Renal cortical epithelial cell (primary cell): ENCODE measurements at regions not wholly inside any gene's neighbourhood (a gene's known extent, or its start where the extent isn't known, plus 50 kb on each side); places are given as distances from the start of the nearest gene placed in this dataset.

Experiments used
- DNase-seq: peaks from one replicate; pipeline ENCODE4 v3.0.0-alpha.2; 2011; ENCODE audit warnings: low read depth

DNA sequence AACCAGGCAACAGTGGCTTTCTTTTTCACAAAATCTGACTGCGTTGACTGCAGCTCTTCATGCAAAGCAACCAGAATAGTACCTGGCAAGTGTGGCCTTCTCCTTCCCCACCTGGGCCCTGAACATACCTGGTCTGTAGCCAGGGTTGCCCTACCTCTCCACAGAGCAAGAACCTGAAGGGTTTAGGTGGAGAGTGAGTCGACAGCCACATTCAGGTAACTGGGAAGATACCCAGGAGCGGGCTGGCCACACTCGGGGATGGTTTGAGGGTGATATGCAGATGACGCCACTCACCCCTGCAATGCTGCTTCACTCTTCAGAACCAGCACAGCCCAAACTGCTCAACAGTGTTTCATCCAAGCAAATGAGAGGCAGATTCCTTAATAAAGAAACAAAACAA lies 117.3 kb downstream of the TTC32 start:
- no peak for DNase-seq

DNA sequence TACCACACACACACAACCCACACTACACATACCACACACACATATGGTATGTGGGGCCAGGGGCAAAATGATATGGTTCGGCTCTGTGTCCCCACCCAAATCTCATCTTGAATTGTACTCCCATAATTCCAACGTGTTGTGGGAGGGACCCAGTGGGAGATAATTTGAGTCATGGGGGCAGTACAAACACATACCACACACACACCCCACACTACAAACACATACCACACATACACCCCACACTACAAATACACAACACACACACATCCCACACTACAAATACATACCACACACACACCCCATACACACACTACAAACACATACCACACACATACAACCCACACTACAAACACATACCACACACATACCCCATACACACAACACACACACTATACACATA lies 117.8 kb downstream of the TTC32 start:
- DNase-seq: no peak

DNA sequence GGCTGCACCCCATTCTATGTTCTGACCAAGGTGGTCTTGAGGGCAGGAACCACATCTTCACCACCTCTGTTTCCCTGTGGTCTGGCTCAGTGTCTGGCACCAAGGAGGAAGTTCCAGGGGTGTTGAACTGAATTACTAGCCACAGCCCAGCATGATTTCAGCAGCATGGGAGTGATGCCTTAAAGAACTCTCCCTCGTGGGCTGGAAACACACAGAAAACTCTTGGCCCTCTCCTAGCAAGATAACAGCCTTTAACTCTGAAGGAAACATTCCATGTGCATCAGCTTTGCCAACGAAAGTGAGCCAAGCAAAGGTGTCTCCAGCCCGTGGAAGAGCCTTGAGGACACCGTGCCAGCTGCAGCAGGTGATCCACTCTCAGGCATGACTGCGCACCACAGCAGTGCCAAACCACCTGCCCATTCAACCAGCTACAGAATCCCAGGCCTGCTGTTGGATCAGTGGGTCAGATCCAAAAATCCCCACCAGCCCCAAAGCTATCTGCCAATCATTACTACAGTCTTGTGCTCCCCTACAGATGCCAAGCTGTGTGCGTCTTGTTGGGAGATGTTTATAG lies 124.8 kb downstream of the TTC32 start:
- no peak for DNase-seq

DNA sequence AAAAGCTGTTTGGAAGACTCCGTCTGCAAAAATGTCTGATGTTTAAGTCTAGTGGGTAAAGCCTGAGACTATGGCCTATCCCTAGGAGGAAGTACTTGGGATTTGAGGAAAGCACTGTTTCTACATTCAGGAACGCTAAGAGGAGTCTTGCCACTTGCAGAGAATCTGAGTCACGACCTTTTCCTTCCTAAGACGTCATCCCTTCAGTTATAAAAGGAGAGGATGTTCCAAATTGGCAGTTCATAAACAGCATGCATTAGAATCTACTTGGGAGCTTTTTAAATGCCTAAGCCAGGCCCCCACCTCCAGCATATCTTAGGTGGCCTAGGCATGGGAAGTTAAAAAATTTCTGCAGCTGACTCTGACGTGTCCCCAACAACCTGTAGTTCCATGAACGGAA lies 125.9 kb downstream of the TTC32 start:
- no peak for DNase-seq

DNA sequence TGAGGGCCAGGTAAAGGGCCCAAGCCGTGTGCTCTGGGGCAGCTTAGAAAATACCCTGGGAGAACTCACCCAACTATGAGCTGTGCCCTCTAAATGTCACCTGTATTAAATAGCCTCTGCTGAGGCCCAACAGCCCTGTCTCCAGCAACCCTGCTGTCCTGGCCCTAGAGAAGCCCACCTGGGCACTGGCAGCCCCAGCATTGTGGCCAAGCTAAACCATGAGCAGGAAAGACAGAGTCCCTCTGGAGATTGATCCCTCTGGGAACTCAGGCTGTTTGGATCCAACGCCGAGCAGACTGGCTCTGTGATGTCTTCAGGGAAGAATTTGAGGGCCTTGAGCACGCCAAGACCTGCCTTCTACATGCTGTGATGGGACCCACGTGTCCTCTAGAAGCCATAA lies 126.5 kb downstream of the TTC32 start:
- no peak for DNase-seq

DNA sequence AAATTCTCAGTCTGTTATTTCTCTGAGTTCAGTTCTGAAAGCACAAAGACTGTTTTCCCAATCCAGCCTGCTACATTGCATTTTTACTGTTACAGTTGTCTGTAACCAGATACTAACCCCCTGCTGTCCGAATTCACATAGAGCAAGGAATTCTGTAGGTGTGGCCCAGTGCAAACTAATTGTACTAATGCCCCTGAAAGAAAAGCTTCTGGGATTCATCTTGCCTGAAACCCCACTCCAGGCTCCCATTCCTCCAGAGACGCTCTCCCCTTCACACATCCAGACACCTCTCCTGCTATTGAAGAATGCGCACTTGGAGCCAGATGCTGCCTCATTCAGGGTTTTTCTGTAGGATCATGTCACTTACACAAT lies 127.0 kb downstream of the TTC32 start:
- DNase-seq: no peak

DNA sequence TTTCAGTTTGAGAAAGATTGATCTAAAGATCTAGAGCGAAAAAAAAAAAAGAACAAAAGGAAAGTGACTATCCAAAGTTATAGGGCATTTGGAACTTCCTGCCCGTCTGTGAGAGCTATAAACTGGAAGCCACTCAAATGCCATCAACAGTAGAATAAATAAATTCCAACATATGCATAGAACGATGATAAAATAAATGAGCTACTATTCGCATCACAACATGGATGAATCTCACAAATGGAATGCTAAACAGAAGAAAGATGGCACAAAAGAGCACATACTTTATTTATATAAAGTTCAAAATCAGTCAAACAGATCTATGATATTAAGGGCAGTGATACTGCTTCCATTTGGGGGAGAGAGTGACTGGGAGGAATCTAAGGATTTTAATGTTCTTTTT lies 128.8 kb downstream of the TTC32 start:
- DNase-seq: no peak

DNA sequence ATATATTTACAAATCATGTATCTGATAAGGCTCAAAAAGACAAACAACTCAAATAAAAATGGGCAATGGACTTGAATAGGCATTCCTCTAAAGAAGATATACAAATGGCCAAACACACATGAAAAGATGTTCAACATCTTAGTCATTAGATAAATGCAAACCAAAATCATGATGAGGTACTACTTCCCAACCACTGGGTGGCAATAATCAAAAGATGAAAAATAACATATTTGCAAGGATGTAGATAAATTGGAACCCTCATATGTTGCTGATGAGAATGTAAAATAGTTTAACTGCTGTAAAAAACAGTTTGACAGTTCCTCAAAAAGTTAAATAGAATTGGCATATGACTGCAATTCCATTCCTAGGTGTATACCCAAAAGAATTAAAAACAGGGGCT lies 132.3 kb downstream of the TTC32 start:
- peak; percentile 31 for DNase-seq

DNA sequence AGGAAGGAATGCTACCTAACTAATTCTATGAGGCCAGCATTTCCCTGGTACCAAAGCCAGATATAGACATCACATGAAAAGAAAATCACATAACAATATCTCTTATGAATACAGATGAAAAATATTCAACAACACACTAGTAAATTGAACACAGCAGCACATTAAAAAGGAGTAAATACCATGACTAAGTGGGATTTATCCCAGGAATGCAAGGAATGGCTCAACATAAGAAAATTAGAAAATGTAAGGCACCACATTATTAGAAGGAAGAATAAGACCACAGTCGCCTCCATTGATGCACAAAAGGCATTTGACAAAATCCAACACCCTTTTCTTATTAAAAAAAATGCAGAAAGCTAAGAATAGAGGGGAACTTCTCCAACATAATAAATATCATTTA lies 133.9 kb downstream of the TTC32 start:
- no peak for DNase-seq

DNA sequence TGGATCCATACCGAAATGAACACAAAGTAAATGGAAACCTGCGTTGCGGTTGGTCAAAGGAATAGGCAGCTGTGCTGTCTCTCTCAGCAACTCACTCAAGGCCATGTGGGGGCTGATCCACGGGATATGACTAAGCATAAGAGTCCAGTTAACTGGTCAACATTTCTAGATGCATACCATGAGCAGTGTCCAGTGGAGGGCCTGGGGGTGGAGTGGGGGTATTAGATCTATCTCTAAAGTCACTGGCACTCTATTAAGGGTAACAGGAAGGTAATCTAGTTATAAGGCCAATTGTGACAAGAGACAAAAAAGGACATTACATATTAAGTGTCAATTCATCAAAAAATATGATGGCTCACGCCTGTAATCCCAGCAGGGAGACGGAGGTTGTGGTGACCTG lies 136.8 kb downstream of the TTC32 start:
- DNase-seq: no peak

DNA sequence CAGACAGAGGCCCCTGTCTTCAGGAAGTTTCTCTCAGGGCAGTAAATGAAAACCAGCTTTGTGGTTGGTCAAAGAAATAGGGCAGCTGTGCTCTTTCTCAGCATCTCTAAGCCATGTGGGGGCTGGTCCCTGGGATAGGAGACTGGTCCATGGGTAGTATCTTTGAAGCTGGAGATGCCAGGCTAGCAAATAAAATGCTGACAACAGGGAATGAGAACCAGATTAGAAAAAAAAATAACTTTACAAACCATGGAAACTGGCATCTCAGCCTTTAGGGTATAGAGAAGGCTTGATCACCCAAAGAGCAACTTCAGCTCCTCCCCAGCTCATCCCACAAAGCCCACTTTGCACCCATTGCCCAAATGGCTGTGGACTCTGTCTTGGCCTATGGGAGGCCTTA lies 138.1 kb downstream of the TTC32 start:
- no peak for DNase-seq

DNA sequence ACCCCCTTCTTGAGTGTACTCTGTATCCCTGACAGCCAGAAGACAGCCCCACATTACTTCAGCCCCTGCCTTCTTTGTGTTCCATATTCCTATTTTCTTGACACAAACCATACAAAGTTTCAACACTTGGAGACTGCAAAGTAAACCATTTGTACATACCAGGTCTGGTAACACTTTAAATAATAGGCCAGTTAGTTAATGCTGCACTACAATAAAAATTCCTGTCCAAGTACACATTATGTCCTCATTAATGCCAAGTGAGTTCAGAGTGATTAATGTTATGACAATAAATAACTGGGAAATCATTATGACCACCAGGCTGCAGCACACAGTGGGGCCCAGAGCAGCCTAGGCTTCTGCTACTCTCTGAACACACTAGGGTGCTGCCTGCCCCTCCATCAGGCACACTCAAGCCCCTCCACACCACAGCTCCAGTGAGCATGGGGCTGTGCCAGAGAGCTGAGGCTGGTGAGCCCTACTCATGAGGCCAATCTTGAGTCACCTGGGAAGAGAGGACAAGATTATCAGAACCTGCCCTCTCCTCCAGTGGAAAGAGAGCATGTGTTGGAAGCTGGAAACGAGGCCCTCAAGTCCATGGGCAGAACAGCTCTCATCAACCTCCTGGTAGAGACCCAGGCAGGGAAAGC lies 138.7 kb downstream of the TTC32 start:
- DNase-seq: peak; percentile 89

DNA sequence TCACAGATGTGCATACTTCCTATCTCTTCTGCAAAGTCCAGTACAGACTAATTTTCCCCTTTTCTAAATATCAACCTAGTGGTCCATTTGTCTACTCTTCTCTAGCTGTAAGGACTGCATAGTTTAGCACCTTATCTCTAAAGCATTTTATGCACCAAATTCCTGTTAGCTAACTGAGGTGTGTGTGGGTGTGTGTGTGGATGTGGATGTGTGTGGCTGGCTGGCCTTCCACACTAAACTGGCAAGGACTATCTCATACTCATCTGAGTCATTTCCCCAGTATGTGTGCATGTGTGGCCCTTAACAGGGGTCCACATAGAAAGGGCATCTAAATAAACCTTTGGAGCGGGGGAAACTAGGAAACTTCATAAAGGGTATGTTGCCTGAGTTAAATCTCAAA lies 139.6 kb downstream of the TTC32 start:
- peak; percentile 23 for DNase-seq

DNA sequence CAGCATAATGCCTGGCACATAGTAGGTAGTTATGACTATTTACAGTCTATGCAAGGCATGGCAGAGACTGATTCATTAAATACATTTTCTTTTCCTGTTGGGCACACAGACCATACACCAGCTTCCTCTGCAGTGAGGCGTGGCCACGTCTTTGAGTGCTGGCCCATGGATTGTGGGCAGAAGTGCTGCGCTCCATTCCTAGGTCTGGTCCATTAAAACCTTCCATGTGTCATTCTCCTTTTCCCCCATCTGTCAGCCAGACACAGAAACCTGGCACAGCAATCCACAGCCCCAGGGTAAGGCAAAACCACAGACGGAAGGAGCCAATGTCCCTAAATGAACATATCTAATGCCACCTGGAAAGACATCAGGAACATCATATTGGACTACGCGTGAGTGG lies 141.9 kb downstream of the TTC32 start:
- no peak for DNase-seq

DNA sequence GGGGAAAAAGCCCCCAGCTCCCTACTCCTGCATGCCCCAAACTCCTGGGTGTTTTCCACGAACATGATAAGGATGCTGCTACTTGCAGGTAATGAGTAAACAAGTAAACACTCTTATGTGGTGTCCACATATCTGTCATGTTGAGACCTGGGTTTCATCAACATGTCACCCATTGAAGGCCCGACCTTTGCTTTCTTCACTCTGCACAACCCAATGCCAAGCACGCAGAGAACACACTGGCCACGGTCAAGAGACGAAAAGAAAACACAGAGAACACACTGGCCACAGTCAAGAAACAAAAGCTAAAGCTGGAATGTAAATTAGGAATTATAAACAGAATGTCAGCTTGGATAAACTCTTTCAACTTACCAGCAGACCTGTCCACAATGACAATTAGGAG lies 143.1 kb downstream of the TTC32 start:
- DNase-seq: no peak

DNA sequence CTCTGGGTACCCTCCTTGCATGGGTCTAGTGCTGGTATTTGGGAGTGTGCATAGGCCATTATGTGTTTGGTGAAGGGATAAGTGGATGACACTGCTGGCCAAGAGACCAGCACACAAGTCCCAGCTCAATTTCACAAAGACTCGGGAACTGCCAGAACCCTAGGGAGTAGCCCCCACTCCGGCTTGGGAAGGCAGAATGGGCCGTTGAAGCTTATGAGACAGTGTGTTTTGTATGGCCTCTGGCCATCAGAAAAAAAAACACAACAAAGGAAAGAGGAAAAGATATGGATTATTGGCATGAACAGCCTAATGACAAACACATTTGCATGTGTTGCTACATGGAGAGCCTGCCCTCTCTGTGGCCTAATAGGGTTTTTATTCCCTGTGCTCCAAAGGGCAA lies 144.2 kb downstream of the TTC32 start:
- no peak for DNase-seq

DNA sequence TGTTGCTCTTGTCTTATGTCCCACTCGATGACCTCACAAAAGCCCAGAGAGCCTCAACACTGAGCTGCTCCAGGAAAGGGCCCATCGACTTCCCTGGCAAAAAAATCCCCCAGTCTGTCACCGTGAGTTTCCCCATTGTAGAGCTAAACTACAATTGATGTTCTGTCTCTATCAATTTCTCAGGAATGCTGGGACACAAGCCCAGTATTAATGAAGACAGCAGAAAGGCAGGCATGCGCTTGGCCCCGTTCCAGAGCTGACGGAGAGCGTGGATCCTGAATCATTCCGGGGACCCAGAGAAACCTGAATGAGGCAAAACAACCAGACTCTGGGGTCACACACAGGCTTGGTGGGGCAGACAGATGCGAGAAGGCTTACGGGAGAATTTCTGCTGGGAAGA lies 146.9 kb downstream of the TTC32 start:
- DNase-seq: no peak

DNA sequence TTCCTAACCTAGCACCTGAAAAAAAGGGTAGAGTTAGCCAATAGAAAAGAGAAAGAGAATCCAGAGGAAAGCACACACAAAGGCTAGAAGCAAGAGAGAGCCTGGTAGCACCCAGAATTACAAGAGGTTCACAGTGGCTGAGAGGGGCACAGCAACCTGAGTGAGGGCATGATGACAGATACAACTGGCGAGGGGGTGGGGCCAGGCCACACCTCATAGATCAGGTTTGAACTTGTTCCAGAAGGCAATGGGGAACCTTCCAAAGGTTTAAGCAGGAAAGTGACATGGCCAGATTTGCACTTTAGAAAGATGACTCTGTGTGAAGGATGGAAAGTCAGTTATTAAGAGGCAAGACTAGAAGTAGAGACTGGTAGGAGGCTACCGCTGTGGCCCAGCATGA lies 148.0 kb downstream of the TTC32 start:
- DNase-seq: no peak

DNA sequence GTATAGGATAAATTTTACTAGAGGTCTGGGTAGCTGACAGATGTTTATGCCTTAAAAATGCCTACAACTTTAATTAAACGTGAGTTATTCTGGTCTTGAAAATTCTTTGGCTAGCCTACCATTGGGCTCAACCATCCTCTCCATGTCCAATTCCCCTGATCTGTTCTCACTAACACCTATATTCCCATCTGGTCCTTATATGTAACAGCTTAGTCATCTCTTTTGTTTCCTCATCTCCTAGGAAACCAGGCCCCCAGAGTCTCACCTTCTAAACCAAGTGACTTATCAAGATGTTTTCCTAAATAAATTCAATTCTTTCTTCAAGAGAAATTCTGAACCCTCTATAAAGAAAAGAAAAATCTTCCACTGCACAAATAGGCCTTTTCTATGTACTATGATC lies 148.5 kb downstream of the TTC32 start:
- no peak for DNase-seq

DNA sequence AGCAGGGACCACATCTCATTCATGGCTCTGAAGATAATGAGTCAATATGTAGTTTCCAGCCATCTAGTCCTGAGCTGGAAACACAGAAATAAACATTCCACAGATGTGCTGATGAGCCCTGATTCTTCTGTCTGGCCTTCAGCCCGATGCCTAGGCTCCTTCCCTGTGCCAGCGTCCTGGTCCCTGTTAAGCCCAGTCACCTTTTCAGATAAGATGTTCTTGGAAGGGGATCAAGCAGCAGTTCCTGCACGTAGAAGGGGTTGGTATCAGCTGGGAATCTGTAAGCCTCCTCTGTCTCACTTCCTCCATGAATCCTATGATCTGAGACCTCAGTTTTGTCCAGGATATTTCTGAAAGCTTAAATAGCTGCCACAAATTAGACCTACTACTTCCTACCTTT lies 149.3 kb downstream of the TTC32 start:
- DNase-seq: no peak

DNA sequence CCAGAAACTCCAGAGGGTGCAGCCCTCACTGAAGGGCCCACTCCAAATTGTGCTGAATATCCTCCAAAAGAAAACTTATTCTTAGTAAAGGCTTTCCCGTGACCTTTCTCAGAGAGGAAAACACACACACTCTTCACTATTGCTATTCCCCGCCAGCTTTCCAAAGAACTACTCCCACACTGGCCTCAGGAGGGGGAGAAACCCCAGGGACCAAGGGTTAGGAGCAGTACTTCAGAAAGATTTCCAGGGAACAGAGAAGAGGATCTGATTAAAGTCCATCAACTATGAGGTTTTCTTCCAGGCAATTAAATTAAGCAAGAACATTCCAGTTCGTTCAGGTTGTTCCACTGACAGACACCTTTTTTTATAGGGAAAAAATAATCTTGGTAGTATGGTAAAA lies 150.2 kb downstream of the TTC32 start:
- DNase-seq: no peak

DNA sequence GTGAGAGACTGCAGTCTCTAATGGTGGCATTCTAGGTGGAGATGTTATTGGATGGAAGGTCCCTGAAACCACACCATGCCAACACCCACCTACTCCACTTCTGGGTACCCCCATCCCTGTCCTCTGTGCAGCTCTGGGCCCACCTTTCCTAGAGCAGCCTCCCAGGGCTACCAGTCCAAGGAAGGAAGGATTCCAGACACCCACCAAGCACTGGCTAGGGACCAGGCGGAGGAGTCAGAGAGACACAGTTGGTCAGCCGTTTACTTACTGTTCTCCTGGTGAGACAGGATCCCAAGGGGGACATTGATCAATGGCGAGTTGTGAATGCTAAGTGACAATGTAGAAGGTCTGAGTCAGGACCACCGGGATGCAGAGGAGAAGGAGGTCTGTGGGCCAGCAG lies 151.6 kb downstream of the TTC32 start:
- DNase-seq: no peak

DNA sequence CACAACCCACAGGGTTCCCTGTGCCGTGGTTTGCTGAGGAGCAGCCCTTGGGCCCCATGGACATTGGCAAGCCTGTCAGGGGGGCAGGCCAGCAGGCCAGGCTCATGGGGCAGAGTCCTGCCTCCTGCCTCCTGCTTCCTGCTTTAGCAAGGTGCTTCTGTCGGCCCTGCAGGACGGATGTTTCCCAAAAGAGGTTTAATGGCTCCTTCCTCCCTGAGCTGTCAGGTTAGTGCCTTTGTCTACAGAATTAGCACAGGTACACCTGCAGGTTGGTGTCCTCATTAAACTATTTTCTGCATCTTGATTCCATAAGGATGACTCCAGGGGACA lies 152.3 kb downstream of the TTC32 start:
- no peak for DNase-seq

DNA sequence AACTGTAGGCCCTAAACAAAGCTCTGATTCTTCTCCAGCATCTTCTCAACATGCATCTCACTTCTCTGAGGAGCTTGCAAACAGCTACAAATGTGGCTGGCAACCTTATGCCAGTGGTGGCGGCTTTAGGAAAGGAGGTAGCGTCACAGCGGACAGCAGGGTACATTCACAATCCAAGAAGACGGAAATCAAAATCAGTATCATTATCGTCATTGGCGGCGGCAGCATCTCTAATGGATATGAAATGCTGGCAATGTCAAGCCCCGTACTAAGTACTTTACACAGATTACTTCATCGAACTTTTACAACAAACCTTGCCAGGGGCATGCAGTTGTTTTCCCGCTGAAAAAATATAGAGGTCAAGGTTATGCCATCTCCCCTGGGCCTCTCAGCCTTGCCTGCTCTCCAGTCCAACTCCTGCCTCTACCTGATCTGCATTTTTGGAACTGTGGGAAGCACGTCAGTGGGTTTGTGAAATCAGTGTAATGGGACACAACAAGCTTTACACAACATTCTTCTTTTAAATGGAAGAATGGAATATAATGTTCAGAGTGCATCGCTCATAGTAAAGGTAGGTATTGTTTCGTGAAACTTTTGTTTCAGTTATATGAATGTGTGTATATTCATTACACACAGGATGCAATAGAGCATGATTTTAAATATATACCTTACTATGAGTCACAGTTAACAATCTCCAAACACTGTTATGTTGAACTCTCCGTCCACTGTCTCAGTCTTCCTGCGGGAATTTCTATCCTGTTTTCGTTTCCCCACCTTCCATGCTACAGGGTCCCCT lies 152.9 kb downstream of the TTC32 start:
- no peak for DNase-seq
